KOPT-K1 (cell line): ENCODE measurements at regions not wholly inside any gene's neighbourhood (a gene's known extent, or its start where the extent isn't known, plus 50 kb on each side); places are given as distances from the start of the nearest gene placed in this dataset.
"Not testable (repeated sequence)": the region's sequence is repeated elsewhere in the genome, so short reads cannot be mapped to it uniquely, and the experiment has no call there.

Experiments
- H3K27ac ChIP-seq: fragments of 200-600 bp; sonication (generic); 2 replicates; pipeline ENCODE4 v1.5.1; 2016; ENCODE audit warnings: antibody characterized with exemption, mild to moderate bottlenecking, low read depth, low read length; ENCODE audit not compliant: poor library complexity, severe bottlenecking
- H3K36me3 ChIP-seq: fragments of 200-600 bp; sonication (generic); 2 replicates; pipeline ENCODE4 v1.5.1; 2017; ENCODE audit warnings: antibody characterized with exemption, mild to moderate bottlenecking, low read length, moderate library complexity; ENCODE audit not compliant: insufficient read depth
- H3K9me3 ChIP-seq: fragments of 200-600 bp; sonication (generic); 2 replicates; pipeline ENCODE4 v1.5.1; 2017; ENCODE audit warnings: antibody characterized with exemption, low read length, mild to moderate bottlenecking; ENCODE audit not compliant: insufficient read depth, poor library complexity, severe bottlenecking

- no peaks in the 10 kb centered on the region for H3K9me3 ChIP-seq
- H3K27ac ChIP-seq: no peak overlapping the region
- H3K36me3 ChIP-seq: no peaks in the 10 kb centered on the region
Measured at GRCh38 chr17:74119049-74119580, 84.4 kb upstream of the RPL38 start.

- H3K36me3 ChIP-seq: no peaks in the 10 kb centered on the region
- H3K9me3 ChIP-seq: no peaks in the 10 kb centered on the region
- no peak overlapping the region for H3K27ac ChIP-seq
Measured at GRCh38 chr17:74119965-74120364, 83.5 kb upstream of the RPL38 start.

- no peak overlapping the region for H3K27ac ChIP-seq
- H3K9me3 ChIP-seq: no peaks in the 10 kb centered on the region
- no peaks in the 10 kb centered on the region for H3K36me3 ChIP-seq
Measured at GRCh38 chr17:74123350-74123749, 80.1 kb upstream of the RPL38 start.

GRCh38 chr17:74123866-74124444 is 79.5 kb upstream of the RPL38 start:
- Histone ChIP-seq H3K27ac (no peak overlapping the region), H3K36me3 (no peaks in the 10 kb centered on the region), H3K9me3 (no peaks in the 10 kb centered on the region)

GRCh38 chr17:74125156-74125555 is 78.3 kb upstream of the RPL38 start:
- no peak overlapping the region for H3K27ac ChIP-seq
- no peaks in the 10 kb centered on the region for H3K36me3 ChIP-seq
- H3K9me3 ChIP-seq: no peaks in the 10 kb centered on the region

GRCh38 chr17:74126179-74126900 is 77.1 kb upstream of the RPL38 start:
- no peaks in the 10 kb centered on the region for H3K36me3 ChIP-seq
- H3K27ac ChIP-seq: no peak overlapping the region
- H3K9me3 ChIP-seq: no peaks in the 10 kb centered on the region

GRCh38 chr17:74126959-74127358 is 76.5 kb upstream of the RPL38 start:
- no peak overlapping the region for H3K27ac ChIP-seq
- H3K9me3 ChIP-seq: no peaks in the 10 kb centered on the region
- H3K36me3 ChIP-seq: no peaks in the 10 kb centered on the region

GRCh38 chr17:74128456-74129211 is 74.8 kb upstream of the RPL38 start:
- Histone ChIP-seq H3K36me3 (no peaks in the 10 kb centered on the region), H3K9me3 (no peaks in the 10 kb centered on the region), H3K27ac (no peak overlapping the region)

- not testable (repeated sequence) for H3K36me3 ChIP-seq, H3K27ac ChIP-seq, H3K9me3 ChIP-seq
Measured at GRCh38 chr17:74129800-74130199, 73.7 kb upstream of the RPL38 start.

- no peaks in the 10 kb centered on the region for H3K9me3 ChIP-seq
- H3K36me3 ChIP-seq: no peaks in the 10 kb centered on the region
- H3K27ac ChIP-seq: no peak overlapping the region
Measured at GRCh38 chr17:74130276-74130675, 73.2 kb upstream of the RPL38 start.

GRCh38 chr17:74130841-74131240 is 72.6 kb upstream of the RPL38 start:
- no peaks in the 10 kb centered on the region for H3K9me3 ChIP-seq
- H3K27ac ChIP-seq: no peak overlapping the region
- H3K36me3 ChIP-seq: no peaks in the 10 kb centered on the region

- H3K9me3 ChIP-seq: no peaks in the 10 kb centered on the region
- no peaks in the 10 kb centered on the region for H3K36me3 ChIP-seq
- no peak overlapping the region for H3K27ac ChIP-seq
Measured at GRCh38 chr17:74132354-74132753, 71.1 kb upstream of the RPL38 start.

GRCh38 chr17:74133740-74134139 is 69.7 kb upstream of the RPL38 start:
- Histone ChIP-seq H3K36me3 (no peaks in the 10 kb centered on the region), H3K27ac (no peak overlapping the region), H3K9me3 (no peaks in the 10 kb centered on the region)

- not testable (repeated sequence) for H3K27ac ChIP-seq, H3K9me3 ChIP-seq, H3K36me3 ChIP-seq
Measured at GRCh38 chr17:74134234-74134633, 69.2 kb upstream of the RPL38 start.

- Histone ChIP-seq H3K27ac (no peak overlapping the region), H3K9me3 (peaks cover 4% of the 10 kb centered on the region), H3K36me3 (no peaks in the 10 kb centered on the region)
Measured at GRCh38 chr17:74134991-74135390, 68.5 kb upstream of the RPL38 start.
